ACC112 (cell line): ENCODE measurements at regions not wholly inside any gene's neighbourhood (a gene's known extent, or its start where the extent isn't known, plus 50 kb on each side); places are given as distances from the start of the nearest gene placed in this dataset.
"Not testable (repeated sequence)": the region's sequence is repeated elsewhere in the genome, so short reads cannot be mapped to it uniquely, and the experiment has no call there.

Source experiments
- H2AFZ ChIP-seq: fragments of 200-600 bp; sonication (generic); one replicate; pipeline ENCODE4 v1.6.0; 2017; ENCODE audit warnings: antibody characterized with exemption, low read length; ENCODE audit not compliant: unreplicated experiment
- H3K27ac ChIP-seq: fragments of 200-600 bp; sonication (generic); 2 replicates; pipeline ENCODE4 v1.5.1; 2014; ENCODE audit warnings: low read depth, mild to moderate bottlenecking, antibody characterized with exemption, low read length, moderate library complexity
- H3K27me3 ChIP-seq: fragments of 200-600 bp; sonication (generic); 2 replicates; pipeline ENCODE4 v1.6.1; 2014; ENCODE audit warnings: mild to moderate bottlenecking, antibody characterized with exemption, low read length, moderate library complexity, mixed read lengths; ENCODE audit not compliant: insufficient read depth
- H3K36me3 ChIP-seq: fragments of 200-600 bp; sonication (generic); 2 replicates; pipeline ENCODE4 v1.6.1; 2016; ENCODE audit warnings: mild to moderate bottlenecking, antibody characterized with exemption, low read length, moderate library complexity, mixed read lengths; ENCODE audit not compliant: insufficient read depth
- H3K4me1 ChIP-seq: fragments of 200-600 bp; sonication (generic); one replicate; pipeline ENCODE4 v1.6.1; 2016; ENCODE audit warnings: low read length, mixed read lengths; ENCODE audit not compliant: insufficient read depth, unreplicated experiment, control insufficient read depth
- H3K4me3 ChIP-seq: fragments of 200-600 bp; sonication (generic); 2 replicates; pipeline ENCODE4 v1.5.1; 2014; ENCODE audit warnings: mild to moderate bottlenecking, low read depth, low read length
- H3K79me2 ChIP-seq: fragments of 200-600 bp; sonication (generic); one replicate; pipeline ENCODE4 v1.6.0; 2016; ENCODE audit warnings: low read length; ENCODE audit not compliant: control insufficient read depth, unreplicated experiment, insufficient read depth

GRCh38 chr14:105615986-105616801 is 89.8 kb downstream of the TMEM121 start:
- H2AFZ ChIP-seq, H3K36me3 ChIP-seq, H3K27me3 ChIP-seq, H3K4me1 ChIP-seq, H3K4me3 ChIP-seq, H3K79me2 ChIP-seq, H3K27ac ChIP-seq: not testable (repeated sequence)

GRCh38 chr14:105616802-105617192 is 90.4 kb downstream of the TMEM121 start:
- no peak overlapping the region for H3K4me3 ChIP-seq
- H3K27ac ChIP-seq = no peak overlapping the region
- no peaks in the 10 kb centered on the region for H3K4me1 ChIP-seq
- H3K36me3 ChIP-seq = no peaks in the 10 kb centered on the region
- no peak overlapping the region for H2AFZ ChIP-seq
- no peaks in the 10 kb centered on the region for H3K27me3 ChIP-seq
- no peaks in the 10 kb centered on the region for H3K79me2 ChIP-seq

- H3K27me3 ChIP-seq = no peaks in the 10 kb centered on the region
- no peaks in the 10 kb centered on the region for H3K4me1 ChIP-seq
- no peaks in the 10 kb centered on the region for H3K79me2 ChIP-seq
- no peak overlapping the region for H2AFZ ChIP-seq
- no peak overlapping the region for H3K27ac ChIP-seq
- H3K36me3 ChIP-seq = no peaks in the 10 kb centered on the region
- H3K4me3 ChIP-seq = no peak overlapping the region
Observed at GRCh38 chr14:105617201-105617777, 90.9 kb downstream of the TMEM121 start.

GRCh38 chr14:105617805-105618204 is 91.4 kb downstream of the TMEM121 start:
- H3K27me3 ChIP-seq, H3K4me3 ChIP-seq, H3K79me2 ChIP-seq, H3K4me1 ChIP-seq, H2AFZ ChIP-seq, H3K27ac ChIP-seq, H3K36me3 ChIP-seq: not testable (repeated sequence)

- not testable (repeated sequence) for H3K27ac ChIP-seq, H3K27me3 ChIP-seq, H3K4me1 ChIP-seq, H3K4me3 ChIP-seq, H2AFZ ChIP-seq, H3K36me3 ChIP-seq, H3K79me2 ChIP-seq
Observed at GRCh38 chr14:105619324-105619723, 92.9 kb downstream of the TMEM121 start.

- not testable (repeated sequence) for H2AFZ ChIP-seq, H3K27ac ChIP-seq, H3K36me3 ChIP-seq, H3K4me1 ChIP-seq, H3K4me3 ChIP-seq, H3K79me2 ChIP-seq, H3K27me3 ChIP-seq
Observed at GRCh38 chr14:105620178-105620864, 93.9 kb downstream of the TMEM121 start.

GRCh38 chr14:105620865-105621471 is 94.6 kb downstream of the TMEM121 start:
- H3K27me3 ChIP-seq, H3K27ac ChIP-seq, H3K4me1 ChIP-seq, H2AFZ ChIP-seq, H3K79me2 ChIP-seq, H3K4me3 ChIP-seq, H3K36me3 ChIP-seq: not testable (repeated sequence)

GRCh38 chr14:105621479-105622328 is 95.3 kb downstream of the TMEM121 start:
- not testable (repeated sequence) for H3K79me2 ChIP-seq, H3K4me3 ChIP-seq, H3K27me3 ChIP-seq, H3K4me1 ChIP-seq, H3K27ac ChIP-seq, H2AFZ ChIP-seq, H3K36me3 ChIP-seq

GRCh38 chr14:105622329-105622955 is 96.1 kb downstream of the TMEM121 start:
- no peak overlapping the region for H3K27ac ChIP-seq
- no peaks in the 10 kb centered on the region for H3K4me1 ChIP-seq
- no peaks in the 10 kb centered on the region for H3K79me2 ChIP-seq
- no peak overlapping the region for H3K4me3 ChIP-seq
- no peaks in the 10 kb centered on the region for H3K27me3 ChIP-seq
- H3K36me3 ChIP-seq = no peaks in the 10 kb centered on the region
- no peak overlapping the region for H2AFZ ChIP-seq

- not testable (repeated sequence) for H3K79me2 ChIP-seq, H3K4me1 ChIP-seq, H3K27me3 ChIP-seq, H2AFZ ChIP-seq, H3K4me3 ChIP-seq, H3K27ac ChIP-seq, H3K36me3 ChIP-seq
Observed at GRCh38 chr14:105623178-105623577, 96.8 kb downstream of the TMEM121 start.
